ENCODE measurements at regions not wholly inside any gene's neighbourhood (a gene's known extent, or its start where the extent isn't known, plus 50 kb on each side); places are given as distances from the start of the nearest gene placed in this dataset.

DNA sequence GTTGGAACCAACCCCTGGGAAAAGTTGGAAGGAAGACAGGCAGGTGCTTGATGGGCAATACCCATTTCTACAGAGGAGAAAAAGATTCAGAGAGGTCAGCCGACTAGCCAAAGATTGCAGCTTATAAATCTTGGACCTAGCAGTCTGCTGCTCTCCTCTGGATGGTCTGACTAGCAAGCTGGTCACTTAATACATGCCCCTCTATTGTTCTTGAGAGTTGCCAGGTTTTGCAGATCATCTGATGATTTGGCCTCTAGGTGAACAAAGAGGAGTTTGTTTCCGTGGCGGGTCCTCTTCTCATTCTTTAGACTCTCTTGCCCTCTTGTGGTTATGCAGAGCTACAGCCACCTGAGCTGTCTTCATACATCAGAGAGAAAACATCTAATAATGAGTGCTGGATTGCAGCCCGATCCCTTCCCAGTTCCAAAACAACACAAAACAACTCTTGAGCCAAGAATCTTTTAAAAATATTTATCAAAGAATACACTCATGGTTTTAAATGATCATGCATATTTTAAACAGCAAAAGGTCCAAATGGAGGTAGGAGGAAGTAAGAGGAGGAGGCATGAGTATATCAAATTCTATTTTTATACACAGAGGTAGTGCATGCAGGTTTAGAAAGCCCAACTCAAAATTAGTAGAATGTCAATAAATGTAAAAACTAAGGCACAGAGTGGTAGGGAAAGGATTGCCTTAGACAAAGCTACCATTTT lies 115.7 kb downstream of the SLC30A10 start:
- TF ChIP-seq EP300 (IDR thresholded peaks at IDR 0.05) (no peak), POLR2A (IDR thresholded peaks at IDR 0.05) (no peak), POLR2AphosphoS5 (IDR thresholded peaks at IDR 0.05) (no peak)
- TF ChIP-seq, protein P1, sequence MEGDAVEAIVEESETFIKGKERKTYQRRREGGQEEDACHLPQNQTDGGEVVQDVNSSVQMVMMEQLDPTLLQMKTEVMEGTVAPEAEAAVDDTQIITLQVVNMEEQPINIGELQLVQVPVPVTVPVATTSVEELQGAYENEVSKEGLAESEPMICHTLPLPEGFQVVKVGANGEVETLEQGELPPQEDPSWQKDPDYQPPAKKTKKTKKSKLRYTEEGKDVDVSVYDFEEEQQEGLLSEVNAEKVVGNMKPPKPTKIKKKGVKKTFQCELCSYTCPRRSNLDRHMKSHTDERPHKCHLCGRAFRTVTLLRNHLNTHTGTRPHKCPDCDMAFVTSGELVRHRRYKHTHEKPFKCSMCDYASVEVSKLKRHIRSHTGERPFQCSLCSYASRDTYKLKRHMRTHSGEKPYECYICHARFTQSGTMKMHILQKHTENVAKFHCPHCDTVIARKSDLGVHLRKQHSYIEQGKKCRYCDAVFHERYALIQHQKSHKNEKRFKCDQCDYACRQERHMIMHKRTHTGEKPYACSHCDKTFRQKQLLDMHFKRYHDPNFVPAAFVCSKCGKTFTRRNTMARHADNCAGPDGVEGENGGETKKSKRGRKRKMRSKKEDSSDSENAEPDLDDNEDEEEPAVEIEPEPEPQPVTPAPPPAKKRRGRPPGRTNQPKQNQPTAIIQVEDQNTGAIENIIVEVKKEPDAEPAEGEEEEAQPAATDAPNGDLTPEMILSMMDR (IDR thresholded peaks at IDR 0.05), result peak; percentile 49 to 62
